Mammary epithelial cell (primary cell): ENCODE measurements at regions not wholly inside any gene's neighbourhood (a gene's known extent, or its start where the extent isn't known, plus 50 kb on each side); places are given as distances from the start of the nearest gene placed in this dataset.

Experiments used
- EZH2 ChIP-seq: IDR thresholded peaks from 2 replicates; pipeline ENCODE4 v1.6.1; 2012; ENCODE audit warnings: low read length, inconsistent platforms, borderline replicate concordance
- TF ChIP-seq, protein P1 (sequence below), 2 donors: IDR thresholded peaks in 1 of 2; conservative IDR thresholded peaks in 1 of 2; 2 replicates each; pipeline ENCODE4 v1.5.1; 2011 to 2012; ENCODE audit warnings: inconsistent platforms in 2 of 2, low read length in 2 of 2, mild to moderate bottlenecking in 2 of 2, control low read depth in 1 of 2, low read depth in 1 of 2; ENCODE audit not compliant: insufficient read depth in 1 of 2; ENCODE audit errors: extremely low read depth in 1 of 2

GRCh38 chr4:24164054-24164693, 274.3 kb upstream of the PPARGC1A start:
- TF ChIP-seq, protein P1, sequence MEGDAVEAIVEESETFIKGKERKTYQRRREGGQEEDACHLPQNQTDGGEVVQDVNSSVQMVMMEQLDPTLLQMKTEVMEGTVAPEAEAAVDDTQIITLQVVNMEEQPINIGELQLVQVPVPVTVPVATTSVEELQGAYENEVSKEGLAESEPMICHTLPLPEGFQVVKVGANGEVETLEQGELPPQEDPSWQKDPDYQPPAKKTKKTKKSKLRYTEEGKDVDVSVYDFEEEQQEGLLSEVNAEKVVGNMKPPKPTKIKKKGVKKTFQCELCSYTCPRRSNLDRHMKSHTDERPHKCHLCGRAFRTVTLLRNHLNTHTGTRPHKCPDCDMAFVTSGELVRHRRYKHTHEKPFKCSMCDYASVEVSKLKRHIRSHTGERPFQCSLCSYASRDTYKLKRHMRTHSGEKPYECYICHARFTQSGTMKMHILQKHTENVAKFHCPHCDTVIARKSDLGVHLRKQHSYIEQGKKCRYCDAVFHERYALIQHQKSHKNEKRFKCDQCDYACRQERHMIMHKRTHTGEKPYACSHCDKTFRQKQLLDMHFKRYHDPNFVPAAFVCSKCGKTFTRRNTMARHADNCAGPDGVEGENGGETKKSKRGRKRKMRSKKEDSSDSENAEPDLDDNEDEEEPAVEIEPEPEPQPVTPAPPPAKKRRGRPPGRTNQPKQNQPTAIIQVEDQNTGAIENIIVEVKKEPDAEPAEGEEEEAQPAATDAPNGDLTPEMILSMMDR (conservative IDR thresholded peaks at IDR 0.05 in 1 of 2, IDR thresholded peaks at IDR 0.05 in 1 of 2; ENCODE audit: extremely low read depth in 1 of 2, insufficient read depth in 1 of 2, low read depth in 1 of 2, low read length in 2 of 2): no peak
- TF ChIP-seq EZH2: no peak
